T-helper 1 cell treated with Interleukin-12 subunit alpha and Interleukin-12 subunit beta and Interleukin-4 antibody, amounts not matched to agents 30 ng/mL and 1 ng/mL, for 36 hours (primary cell): ENCODE measurements at regions not wholly inside any gene's neighbourhood (a gene's known extent, or its start where the extent isn't known, plus 50 kb on each side); places are given as distances from the start of the nearest gene placed in this dataset.

ENCODE experiments used
- intact Hi-C: fragments of 100-400 bp; cut with micrococcal nuclease; formaldehyde crosslinking; loops from one replicate; pipeline ENCODE4 v1.15.1; 2024

GRCh38 chr12:75711271-75711670 lies 199.9 kb upstream of the KRR1 start:
- intact Hi-C loops, result no loop called here

DNA sequence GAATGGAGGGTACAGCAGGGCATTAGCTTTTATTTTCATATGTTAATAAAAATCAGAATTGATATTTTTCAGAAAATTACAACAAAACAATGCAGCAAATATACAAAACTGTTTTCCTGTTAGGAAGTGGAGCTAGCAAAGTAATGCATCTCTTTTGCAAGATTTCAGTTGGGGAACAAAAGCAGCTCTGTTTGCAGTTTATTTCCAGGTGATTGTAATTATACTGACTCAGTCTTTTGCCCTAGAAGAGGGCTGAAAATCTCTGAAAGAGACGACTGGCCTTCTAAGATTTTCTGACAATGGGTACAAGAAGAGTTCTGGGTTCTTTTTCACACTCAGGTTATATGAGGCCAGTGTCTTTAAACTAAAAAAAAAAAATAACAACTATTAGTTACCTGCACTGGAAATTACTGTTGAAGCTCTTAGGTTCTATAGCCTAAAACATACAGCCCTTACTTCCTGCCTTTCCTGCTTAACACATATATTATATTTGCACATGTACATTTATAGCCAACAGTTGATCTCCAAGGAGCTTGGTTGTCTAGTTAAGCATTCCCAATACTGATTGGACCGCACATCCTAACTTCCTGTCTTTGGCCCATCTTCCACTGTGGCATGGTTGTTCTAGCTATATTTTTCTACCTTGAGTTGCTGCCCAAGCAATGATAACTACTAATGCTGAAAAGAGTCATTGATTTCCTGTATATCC lies 199.1 kb upstream of the KRR1 start:
- intact Hi-C loops, result no loop called here

DNA sequence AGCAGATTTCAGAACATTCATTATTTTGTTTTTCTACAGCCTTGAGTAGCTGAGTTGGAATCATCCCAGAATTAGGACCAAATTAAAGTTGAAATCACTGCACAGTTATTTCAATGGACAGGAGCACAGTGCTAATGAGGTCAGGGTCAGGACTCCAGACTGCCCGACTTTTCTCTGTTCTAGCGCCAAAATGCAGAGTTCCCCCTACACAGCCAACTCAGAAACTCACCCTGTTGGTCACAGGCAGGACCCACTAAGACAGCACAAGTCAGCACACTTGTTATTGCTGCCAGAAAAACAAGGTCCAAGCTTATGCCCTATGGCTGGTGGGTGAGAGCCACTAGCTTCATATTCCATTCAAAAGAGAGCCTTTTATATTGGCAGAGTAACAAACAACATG lies 198.1 kb upstream of the KRR1 start:
- intact Hi-C loops, result no loop called here

- intact Hi-C loops, result no loop called here
Measured at GRCh38 chr12:75708802-75709201, 197.4 kb upstream of the KRR1 start.

DNA sequence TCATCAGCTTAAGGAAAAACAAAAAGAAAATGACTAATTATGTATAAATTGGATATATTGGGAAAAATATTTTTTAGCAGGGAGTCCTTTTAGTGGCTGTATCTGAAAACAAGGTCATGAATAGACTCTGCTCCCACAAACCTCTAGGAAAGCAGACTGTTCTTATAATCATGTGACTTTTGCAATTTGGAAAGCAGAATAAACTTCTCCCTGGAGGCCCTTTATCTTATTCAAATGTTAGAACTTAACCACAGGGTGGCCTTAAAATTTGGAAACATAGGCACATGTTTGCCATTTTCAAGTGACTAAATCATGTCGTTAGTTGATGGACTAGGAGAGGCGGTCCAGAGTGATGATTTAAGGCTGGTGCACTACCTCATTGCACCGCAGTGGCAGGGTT lies 196.6 kb upstream of the KRR1 start:
- intact Hi-C loops, result no loop called here

DNA sequence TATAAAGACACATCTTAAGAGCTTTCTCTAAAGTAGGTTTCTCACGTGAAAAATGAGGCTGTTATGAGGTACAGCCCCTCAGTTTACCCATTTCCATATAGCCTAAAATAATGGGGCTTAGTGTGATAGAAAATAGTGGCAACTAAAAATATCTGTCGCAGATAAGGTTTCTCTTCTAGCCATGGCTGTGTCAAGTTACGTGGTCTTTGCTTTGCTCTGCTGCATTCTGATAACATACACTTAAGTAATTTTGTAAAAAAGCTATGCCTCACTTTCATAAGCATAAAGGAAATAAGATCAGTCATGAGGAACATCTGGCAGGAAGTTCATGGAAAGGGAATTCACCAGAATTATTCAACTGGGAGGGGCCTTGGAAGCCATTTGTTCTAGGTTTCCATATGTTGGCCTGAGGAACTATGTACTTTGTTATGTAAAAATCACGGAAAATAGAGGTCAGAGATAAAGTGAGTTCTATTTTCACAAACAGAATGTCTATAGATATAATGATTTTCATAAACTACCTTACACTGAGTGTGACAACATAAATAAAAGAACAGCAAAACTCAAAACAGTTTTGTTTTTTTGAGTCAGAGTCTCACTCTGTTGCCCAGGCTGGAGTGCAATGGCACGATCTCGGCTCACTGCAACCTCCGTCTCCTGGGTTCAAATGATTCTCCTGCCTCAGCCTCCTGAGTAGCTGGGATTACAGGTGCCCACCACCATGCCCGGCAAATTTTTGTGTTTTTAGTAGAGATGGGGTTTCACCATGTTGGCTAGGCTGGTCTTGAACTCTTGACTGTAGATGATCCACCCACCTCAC lies 195.6 kb upstream of the KRR1 start:
- intact Hi-C loops, result no loop called here

GRCh38 chr12:75705749-75706711 lies 194.6 kb upstream of the KRR1 start:
- intact Hi-C loops, result no loop called here

DNA sequence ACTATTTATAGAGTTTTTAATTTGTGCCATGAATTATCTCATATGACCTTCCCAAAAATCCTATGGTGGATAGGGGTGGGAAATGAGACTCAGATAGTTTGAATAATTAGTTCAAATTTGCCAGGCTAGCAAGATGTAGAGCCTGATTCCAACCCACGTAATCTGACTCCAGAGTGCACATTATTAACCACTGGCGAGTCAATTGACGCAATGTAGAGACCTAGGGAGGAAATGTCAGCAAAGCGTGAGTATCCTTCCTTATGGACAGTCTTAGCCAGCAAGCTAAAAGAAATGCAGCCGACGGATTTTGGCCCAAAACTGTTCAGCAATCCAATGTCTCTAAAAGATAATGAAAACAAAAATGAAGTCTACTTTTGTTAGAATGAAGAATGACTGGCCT lies 193.3 kb upstream of the KRR1 start:
- intact Hi-C loops, result no loop called here

GRCh38 chr12:75704208-75704607 lies 192.8 kb upstream of the KRR1 start:
- intact Hi-C loops, result no loop called here

- intact Hi-C loops, result no loop called here
Measured at GRCh38 chr12:75703131-75703530, 191.7 kb upstream of the KRR1 start.

DNA sequence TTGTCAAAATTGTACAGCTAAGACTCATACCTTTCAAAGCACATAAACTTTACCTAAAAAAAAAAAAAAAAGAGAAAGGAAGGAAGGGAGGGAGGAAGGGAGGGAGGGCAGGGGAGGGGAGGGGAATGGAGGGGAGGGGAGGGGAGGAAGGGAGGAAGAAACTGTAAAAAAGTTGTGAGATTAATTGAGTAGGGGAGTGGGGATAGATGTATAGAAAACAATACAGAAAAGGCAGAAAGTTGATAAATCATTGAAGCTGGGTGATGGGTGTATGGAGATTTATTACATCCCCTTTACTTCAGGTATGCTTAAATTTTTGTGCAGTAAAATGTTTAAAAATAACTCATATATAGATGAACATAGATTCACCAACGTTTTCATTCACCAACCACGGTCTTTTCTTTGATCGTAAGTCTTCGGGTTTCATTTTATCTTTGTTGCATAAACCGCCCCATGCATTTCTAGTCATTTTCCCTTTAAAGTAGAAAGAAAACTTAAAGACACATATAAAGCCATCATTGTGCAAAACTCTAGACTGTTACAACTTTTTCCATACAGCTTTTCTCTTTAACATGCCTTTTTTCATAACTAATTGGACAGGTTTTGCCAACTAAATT lies 191.2 kb upstream of the KRR1 start:
- intact Hi-C loops, result no loop called here

DNA sequence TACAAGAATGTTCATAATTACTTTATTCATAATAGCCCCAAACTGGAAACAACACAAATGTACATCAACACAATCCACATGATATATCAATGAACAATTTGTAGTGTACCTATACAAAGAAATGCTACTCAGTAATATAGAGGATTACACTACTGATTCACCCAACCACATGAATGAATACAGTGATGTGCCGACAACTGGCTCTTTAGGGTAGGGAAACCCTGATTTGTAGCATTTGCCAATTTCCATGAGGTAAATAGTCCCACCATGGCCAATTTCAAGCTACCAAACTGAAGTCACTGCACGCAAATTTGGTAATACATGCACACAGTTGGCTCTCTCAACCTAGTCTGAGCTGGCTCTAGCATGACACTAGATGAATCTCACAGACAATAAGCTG lies 190.4 kb upstream of the KRR1 start:
- intact Hi-C loops, result no loop called here

DNA sequence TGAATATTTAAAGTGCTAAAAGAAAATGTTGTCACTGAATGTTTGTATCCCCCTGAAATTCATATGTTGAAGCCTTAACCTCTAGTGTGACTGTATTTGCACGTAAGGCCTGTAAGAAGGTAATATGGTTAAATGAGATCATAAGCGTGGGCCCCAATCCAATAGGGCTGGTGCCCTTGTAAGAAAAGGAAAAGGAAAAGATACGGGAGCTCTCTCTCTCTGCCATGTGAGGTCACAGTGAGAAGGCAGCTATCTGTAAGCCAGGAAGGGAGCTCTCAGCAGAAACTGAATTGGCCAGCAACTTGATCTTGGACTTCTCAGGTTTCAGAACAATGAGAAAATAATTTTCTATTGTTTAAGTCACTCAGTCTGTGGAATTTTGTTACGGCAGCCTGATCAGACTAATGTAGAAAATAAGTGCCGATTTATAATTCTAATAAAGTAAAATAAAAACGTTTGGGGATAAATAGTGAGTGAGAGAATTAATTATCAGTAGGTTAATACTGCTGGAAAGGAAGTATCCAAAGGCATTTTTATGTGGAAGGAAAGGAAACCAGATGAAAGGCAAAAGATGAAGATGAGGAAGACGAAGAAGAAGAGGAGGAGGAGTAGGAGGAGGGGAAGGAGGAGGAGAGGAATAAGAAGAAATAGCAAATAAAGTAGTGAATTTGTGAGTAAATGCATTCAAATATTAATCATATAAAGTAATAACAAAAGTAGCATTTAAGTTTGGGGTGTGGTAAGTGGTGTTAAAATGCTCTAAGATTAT lies 188.5 kb upstream of the KRR1 start:
- intact Hi-C loops, result no loop called here

DNA sequence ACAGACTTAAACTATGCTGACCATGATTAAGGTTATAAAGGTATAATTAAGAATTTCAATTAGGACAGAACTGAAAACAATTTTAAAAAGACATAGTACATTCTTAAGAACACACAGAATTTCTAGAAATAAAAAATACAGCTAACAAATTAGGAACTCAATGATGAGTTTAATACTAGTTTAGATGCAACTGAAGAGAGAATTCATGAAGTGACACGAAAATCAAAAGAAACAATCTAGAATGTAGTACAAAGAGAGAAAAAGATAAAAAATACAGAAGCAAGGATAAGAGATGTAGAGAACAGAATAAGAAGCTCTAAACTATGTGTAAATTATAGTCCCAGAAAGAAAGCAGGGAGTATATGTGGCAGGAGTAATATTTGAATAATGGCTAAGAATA lies 187.8 kb upstream of the KRR1 start:
- intact Hi-C loops, result no loop called here

GRCh38 chr12:75698052-75698451 lies 186.6 kb upstream of the KRR1 start:
- intact Hi-C loops, result no loop called here

- intact Hi-C loops, result no loop called here
Measured at GRCh38 chr12:75695926-75696325, 184.5 kb upstream of the KRR1 start.

DNA sequence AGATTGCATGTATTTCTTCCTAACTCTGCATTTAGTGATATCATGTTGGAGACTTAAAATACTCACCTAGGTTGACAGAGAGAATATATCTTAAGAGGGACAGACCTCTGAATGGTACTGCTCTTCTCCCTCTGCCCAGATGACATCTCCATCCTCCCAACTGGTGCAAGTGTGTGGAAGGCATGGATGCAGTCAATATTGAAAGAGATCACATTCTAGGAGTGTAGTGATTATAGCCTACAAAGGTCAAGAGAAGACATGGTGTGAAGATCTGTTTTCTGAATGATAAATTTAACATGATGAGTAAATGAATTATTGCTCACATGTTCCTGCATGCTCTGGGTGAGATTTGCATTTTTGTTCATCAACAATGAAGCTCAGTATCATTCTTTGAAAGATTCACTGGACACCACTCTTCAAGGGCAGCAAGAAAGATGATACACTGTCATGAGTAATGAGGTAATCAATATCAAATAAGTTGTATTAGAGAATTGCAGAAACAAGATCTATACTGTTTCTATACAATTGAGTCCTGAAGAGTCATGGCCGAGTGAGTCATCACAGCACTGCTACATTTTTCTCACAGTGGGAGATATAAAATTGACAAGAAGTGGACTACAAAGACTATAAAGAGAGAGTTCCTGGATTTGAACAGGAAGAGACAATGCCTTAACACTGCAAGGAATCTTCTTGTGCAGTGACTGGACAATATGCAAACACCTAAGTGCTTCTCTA lies 183.3 kb upstream of the KRR1 start:
- intact Hi-C loops, result loop anchor here (5.0 kb wide), 1 partner anchor 102 kb away; no protein-coding TSS in a partner anchor

- intact Hi-C loops, result loop anchor here (5.0 kb wide), 1 partner anchor 101 kb away; no protein-coding TSS in a partner anchor
Measured at GRCh38 chr12:75692876-75693275, 181.5 kb upstream of the KRR1 start.

DNA sequence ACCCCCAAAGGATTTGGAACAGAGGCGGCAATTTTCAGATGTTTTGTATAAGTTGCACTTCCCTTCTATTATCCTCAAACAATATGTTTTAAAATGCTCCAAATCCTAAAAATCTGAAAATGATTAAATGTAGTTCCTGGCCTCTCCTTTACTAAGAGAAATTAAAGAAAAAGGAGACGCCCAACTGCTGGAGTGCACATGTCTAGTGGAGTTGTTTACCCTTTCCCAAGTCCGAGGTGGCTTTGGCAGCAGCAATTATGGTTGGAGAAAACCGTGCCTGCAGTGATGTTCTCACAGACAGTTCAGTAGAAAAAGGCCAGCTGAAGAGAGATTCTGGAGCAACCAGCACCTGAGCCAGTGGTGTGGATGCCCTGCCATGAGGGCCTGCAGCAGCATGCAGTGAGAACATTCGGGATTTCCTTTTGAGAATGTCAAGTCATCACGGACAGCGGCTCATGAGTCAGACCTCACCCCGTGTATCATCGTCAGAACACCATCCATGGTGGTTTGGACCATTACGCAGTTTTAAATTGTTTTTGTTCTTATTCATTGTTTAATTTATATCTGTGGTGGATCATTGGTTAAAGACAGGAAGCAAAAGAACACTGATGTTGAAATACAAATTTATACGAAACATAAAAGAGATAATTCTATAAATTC lies 179.0 kb upstream of the KRR1 start:
- intact Hi-C loops, result loop anchor here (5.0 kb wide), 1 partner anchor 98 kb away; no protein-coding TSS in a partner anchor
